ENCODE measurements at regions not wholly inside any gene's neighbourhood (a gene's known extent, or its start where the extent isn't known, plus 50 kb on each side); places are given as distances from the start of the nearest gene placed in this dataset.

GRCh38 chr5:96117771-96118651 lies 156.4 kb upstream of the ELL2 start:
- TF ChIP-seq POLR2A (IDR thresholded peaks at IDR 0.05): no peak
- no peak for TF ChIP-seq CTCF (IDR thresholded peaks at IDR 0.05)
- peak; percentile 55 for TF ChIP-seq POLR2AphosphoS5 (IDR thresholded peaks at IDR 0.05)

Measured in gastroesophageal sphincter (tissue), 3 donors.